ENCODE measurements at regions not wholly inside any gene's neighbourhood (a gene's known extent, or its start where the extent isn't known, plus 50 kb on each side); places are given as distances from the start of the nearest gene placed in this dataset.

DNA sequence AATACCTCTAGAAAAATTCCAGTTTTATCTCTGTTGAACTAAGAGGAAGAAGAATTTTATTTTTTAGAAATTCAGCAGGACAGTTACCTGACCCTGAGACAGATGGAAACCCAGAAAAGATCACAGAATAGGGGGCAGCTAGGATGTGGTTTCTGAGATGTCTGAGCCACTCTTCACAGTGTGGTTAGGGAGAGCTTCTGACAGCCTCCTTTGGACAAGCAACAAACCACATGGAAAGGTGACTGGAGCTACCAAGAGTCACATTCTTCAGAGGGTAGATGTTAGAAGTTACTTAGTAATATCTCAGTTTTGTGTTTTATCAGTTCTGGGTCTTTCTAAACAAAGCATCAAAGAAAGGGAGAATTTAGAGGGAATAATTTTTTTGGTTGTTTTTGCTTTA is 117.3 kb upstream of the NAP1L1 start:
- Mint-ChIP-seq H3K9me3 (peaks cover 46% of the 10 kb centered on the region), H3K4me1 (no peaks in the 10 kb centered on the region), H3K27me3 (ENCODE audit: low read depth) (no peaks in the 10 kb centered on the region), H3K4me3 (no peak overlapping the region), H3K27ac (no peak overlapping the region), H3K36me3 (peaks cover 6% of the 10 kb centered on the region)
- TF ChIP-seq CTCF (IDR thresholded peaks at IDR 0.05; ENCODE audit: unreplicated experiment) = no peak
- DNase-seq (ENCODE audit: low spot score in 2 of 2, unreplicated experiment in 2 of 2) = no peak

- H3K9me3 Mint-ChIP-seq = peaks cover 46% of the 10 kb centered on the region
- no peak for TF ChIP-seq CTCF (IDR thresholded peaks at IDR 0.05; ENCODE audit: unreplicated experiment)
- H3K4me1 Mint-ChIP-seq = no peaks in the 10 kb centered on the region
- H3K27me3 Mint-ChIP-seq (ENCODE audit: low read depth) = no peaks in the 10 kb centered on the region
- no peak for DNase-seq (ENCODE audit: low spot score in 2 of 2, unreplicated experiment in 2 of 2)
- H3K36me3 Mint-ChIP-seq = peaks cover 6% of the 10 kb centered on the region
- H3K27ac Mint-ChIP-seq = no peak overlapping the region
- H3K4me3 Mint-ChIP-seq = no peak overlapping the region
Measured at GRCh38 chr12:76201316-76201715, 116.8 kb upstream of the NAP1L1 start.

DNA sequence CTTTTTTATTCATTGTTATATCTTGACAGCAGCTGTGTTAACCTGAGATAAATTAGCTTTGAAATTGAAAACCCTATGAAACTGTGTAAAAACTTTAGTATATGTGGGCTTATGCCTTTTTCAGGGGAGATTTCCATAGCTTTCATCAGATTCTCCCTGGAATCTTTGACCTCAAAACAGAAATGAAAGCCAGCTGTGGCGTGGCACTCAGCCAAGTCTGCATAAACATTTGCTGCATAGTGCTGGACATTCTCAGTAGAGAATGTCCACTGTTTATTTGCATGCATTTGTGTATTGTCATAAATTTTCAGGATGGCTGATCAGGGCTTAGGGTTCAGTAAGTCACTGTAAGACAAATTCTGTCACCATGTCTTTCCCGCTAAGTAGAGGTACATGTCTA is 115.3 kb upstream of the NAP1L1 start:
- Mint-ChIP-seq H3K4me3 (no peak overlapping the region), H3K27ac (no peak overlapping the region), H3K9me3 (peaks cover 51% of the 10 kb centered on the region), H3K27me3 (ENCODE audit: low read depth) (no peaks in the 10 kb centered on the region), H3K36me3 (peaks cover 6% of the 10 kb centered on the region), H3K4me1 (no peaks in the 10 kb centered on the region)
- TF ChIP-seq CTCF (IDR thresholded peaks at IDR 0.05; ENCODE audit: unreplicated experiment) = no peak
- DNase-seq (ENCODE audit: low spot score in 2 of 2, unreplicated experiment in 2 of 2) = no peak

- Mint-ChIP-seq H3K27ac (no peak overlapping the region), H3K27me3 (ENCODE audit: low read depth) (no peaks in the 10 kb centered on the region), H3K4me3 (no peak overlapping the region), H3K9me3 (peaks cover 56% of the 10 kb centered on the region), H3K36me3 (peaks cover 6% of the 10 kb centered on the region), H3K4me1 (no peaks in the 10 kb centered on the region)
- no peak for DNase-seq (ENCODE audit: low spot score in 2 of 2, unreplicated experiment in 2 of 2)
- TF ChIP-seq CTCF (IDR thresholded peaks at IDR 0.05; ENCODE audit: unreplicated experiment) = no peak
Measured at GRCh38 chr12:76198839-76199238, 114.4 kb upstream of the NAP1L1 start.

DNA sequence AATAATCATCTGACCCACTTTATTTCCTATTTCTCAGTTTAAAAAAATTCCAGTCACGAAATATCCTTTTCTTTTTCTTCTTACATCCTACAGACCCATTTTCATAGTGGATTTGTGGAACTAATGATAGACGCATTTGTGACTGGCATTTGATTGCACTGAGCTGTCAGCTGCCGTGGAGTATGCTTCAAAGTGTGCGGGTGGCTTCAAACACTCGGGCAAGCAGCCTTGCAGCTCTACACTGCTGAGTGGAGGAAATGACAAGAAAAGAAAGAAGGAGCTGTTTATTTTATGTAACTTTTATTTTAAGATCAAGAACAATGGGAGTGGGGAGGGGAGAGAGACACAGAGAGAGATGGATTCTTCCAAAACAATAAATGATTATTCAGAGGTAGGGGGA is 112.8 kb upstream of the NAP1L1 start:
- H3K4me3 Mint-ChIP-seq = no peak overlapping the region
- peaks cover 6% of the 10 kb centered on the region for H3K36me3 Mint-ChIP-seq
- H3K9me3 Mint-ChIP-seq = peaks cover 47% of the 10 kb centered on the region
- DNase-seq (ENCODE audit: low spot score in 2 of 2, unreplicated experiment in 2 of 2) = no peak
- no peaks in the 10 kb centered on the region for H3K4me1 Mint-ChIP-seq
- no peaks in the 10 kb centered on the region for H3K27me3 Mint-ChIP-seq (ENCODE audit: low read depth)
- no peak overlapping the region for H3K27ac Mint-ChIP-seq
- no peak for TF ChIP-seq CTCF (IDR thresholded peaks at IDR 0.05; ENCODE audit: unreplicated experiment)

DNA sequence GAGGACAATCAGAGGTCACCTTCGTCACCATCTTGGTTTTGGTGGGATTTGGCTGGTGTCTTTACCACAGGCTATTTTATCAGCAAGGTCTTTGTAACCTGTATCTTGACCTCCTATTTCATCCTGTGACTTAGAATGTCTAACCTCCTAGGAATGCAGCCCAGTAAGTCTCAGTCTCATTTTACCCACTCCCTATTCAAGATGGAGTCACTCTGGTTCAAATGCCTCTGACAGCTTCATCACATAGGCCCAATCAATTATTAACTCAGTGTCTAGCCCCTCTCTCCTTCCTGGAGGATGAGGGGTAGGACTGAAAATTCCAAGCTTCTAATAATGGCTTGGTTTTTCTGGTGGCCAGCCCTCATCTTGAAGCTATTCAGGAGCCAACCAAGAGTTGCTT is 111.4 kb upstream of the NAP1L1 start:
- Mint-ChIP-seq H3K36me3 (peaks cover 6% of the 10 kb centered on the region), H3K27me3 (ENCODE audit: low read depth) (no peaks in the 10 kb centered on the region), H3K27ac (no peak overlapping the region), H3K4me1 (no peaks in the 10 kb centered on the region), H3K4me3 (no peak overlapping the region), H3K9me3 (peaks cover 42% of the 10 kb centered on the region)
- DNase-seq (ENCODE audit: low spot score in 2 of 2, unreplicated experiment in 2 of 2) = no peak
- TF ChIP-seq CTCF (IDR thresholded peaks at IDR 0.05; ENCODE audit: unreplicated experiment) = no peak

Measured in mesothelial cell of epicardium (in vitro differentiated cells).